CD4-positive, alpha-beta T cell treated with Interleukin-17A for 4 hours (primary cell): ENCODE measurements at regions not wholly inside any gene's neighbourhood (a gene's known extent, or its start where the extent isn't known, plus 50 kb on each side); places are given as distances from the start of the nearest gene placed in this dataset.
A peak's percentile ranks its signal among the peaks of the same experiment; 100 is the strongest.
"Not testable (repeated sequence)": the region's sequence is repeated elsewhere in the genome, so short reads cannot be mapped to it uniquely, and the experiment has no call there.

Source experiments
- DNase-seq: peaks from one replicate; pipeline ENCODE4 v3.0.0-alpha.2; 2020; ENCODE audit warnings: mixed read lengths

DNA sequence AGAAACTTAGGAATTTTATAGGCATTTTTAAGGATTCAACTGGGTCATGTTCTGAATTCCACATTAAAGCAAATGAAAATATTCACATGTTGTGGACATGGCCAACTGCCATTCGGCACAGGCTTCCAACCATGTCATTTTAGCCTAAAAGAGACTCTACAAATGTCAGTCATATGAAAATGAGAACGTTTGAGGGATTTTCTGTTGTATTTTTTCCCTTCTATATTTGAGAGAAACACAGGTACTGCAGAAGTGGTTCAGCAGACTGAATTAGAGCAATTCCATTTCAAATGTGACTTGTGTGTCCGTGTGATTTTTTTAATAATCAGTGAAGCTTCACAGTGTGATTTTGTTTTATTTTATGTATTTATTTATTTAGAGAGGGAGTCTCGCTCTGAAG lies 124.3 kb downstream of the TP53TG3F start:
- not testable (repeated sequence) for DNase-seq

DNA sequence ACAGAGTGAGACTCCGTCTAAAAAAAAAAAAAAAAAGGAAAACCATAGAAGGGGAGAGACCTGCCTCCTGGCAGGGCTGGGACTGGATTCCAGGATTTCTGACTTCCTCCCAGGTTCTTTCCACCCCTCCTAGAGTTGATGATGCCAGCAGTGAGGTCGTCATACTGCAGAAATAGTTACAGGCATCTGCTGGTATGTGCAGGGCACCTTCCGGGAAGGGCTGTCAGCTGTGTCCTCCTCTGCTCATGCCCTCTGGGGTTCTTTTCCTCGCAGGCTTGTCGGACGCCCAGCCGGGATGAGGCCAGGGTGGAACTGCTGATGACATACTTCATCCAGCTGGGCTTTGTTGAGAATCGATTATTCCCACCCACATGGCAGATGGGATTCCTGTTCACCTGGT lies 129.2 kb downstream of the TP53TG3F start:
- DNase-seq, result not testable (repeated sequence)

DNA sequence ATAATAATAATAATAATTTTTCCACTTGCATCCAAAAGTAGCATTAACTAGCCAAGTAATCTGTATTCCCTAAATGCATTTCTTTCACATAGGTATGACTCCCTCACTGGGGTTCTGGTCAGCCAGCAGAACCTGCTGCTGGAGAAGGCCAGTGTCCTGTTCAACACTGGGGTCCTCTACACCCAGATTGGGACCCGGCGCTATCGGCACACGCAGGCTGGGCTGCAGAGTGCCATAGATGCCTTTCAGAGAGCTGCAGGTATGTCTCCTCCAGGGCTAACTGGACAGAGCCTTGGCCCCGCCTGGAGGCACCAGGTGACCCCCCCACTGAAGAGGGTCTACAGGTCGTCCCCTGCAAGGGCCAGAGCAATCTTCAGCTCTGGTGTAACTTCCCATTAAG lies 133.9 kb downstream of the TP53TG3F start:
- DNase-seq, result not testable (repeated sequence)

DNA sequence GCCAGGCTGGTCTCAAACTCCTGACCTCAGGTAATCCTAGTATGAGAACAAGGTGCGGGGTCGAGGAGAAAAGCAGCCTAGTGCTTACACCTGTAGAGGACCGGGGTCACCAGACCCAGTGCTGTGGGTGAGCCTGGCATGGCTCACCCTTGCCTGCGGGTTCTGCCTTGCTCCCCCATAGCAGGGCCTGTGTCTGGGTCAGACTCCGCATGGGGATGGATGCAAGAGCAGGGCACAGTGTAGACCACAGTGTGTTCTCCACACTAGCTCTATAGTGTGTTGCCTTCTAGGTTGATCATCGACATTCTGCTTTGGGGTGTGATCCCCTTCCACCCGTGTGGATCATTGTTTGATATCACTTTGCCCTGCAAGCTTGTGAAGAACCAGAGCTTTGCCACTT lies 135.7 kb downstream of the TP53TG3F start:
- DNase-seq, result not testable (repeated sequence)

DNA sequence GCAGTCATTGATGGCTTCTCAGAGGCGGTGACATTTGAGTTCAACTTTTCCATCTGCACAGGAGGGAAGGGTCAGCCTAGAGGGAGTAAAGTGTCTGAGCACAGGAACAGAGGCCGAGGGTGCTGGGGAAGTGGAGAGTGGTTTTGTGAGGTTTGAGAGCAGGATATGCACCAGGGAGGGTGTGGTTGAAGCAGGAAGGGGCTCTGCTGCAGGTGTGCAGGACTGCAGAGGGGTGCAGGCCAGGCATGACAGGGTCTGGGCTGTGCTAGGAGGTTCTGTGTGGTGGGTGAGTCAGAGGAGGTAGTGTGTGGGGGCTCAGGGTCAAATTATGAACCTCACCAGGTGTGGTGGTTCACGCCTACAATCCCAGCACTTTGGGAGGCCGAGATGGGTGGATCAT lies 141.6 kb downstream of the TP53TG3F start:
- DNase-seq, result not testable (repeated sequence)

DNA sequence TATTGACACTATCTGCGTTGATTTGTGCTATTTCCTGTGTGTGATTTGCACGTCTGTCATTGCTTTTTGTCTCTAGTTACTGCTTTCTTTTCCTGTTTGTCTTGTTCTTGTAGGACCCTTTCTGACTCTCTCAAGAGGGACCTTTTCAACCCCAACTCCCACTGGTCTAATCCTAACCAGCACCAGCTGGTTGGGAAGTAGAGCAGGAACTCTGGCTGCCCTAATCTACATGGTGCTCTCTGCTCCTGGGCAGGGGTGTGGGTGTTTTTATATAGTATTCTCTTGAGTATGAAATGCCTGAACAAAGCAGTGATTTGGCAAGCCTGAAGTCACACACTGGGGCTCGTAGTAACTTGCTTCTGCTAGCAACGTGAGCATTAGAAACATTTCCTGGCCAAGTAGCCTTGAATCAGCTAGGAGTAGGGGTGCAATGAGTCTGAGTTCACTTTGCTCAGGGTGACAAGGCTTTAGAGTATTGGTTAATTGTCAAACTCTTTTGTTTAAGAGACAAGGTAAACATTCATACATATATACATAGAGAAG lies 164.2 kb downstream of the TP53TG3F start:
- not testable (repeated sequence) for DNase-seq

DNA sequence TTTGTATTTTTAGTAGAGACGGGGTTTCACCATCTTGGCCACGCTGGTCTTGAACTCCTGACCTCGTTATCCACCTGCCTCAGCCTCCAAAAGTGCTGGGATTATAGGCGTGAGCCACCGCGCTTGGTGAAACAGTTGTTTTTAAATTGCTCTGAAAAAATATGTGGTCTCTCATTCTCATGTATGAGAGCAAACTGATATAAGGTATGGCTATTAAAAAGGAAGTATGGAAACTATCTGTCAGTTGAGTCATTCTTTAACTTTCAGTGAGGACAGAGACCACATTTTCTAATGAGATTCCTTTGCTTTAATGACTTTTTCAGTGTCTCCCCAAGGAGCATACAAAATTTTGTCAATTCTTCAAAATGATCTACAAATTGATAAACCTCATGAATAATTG lies 169.5 kb downstream of the TP53TG3F start:
- not testable (repeated sequence) for DNase-seq

DNA sequence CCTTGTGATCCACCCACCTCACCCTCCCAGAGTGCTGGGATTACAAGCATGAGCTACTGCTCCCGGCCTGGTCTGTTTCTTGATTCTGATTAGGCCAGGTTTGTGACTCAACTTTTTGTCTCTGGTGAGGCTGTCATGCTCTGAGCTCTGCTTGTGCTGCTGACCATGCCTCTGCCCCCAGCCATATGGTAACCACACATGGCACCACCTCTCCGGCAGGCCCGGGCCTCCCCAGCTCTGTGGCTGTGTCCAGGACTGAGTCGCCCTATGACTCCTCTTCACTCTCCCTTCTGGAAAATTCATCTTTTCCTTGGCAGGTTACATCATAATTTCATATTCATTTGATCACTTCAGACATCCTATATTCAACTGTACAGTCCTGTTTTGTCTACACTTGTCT lies 172.3 kb downstream of the TP53TG3F start:
- not testable (repeated sequence) for DNase-seq

DNA sequence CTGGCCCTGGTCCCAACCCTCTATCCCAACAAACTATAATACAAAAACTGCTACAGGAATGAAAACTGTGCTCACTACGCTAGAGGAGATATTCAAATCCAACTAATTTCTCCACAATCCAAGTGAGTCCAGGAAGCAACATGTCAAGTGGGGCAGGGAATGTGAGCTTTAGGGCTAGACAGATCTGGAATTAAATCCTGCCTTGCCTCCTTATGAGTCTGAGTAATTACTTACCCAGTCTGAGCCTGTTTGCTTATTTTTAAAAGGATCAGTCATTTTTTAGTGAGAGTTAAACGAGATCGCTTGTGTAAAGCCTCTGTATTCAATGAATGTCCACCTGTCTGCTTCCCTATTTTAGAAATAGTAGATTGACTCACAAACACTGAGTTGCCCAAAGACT lies 174.6 kb downstream of the TP53TG3F start:
- not testable (repeated sequence) for DNase-seq

DNA sequence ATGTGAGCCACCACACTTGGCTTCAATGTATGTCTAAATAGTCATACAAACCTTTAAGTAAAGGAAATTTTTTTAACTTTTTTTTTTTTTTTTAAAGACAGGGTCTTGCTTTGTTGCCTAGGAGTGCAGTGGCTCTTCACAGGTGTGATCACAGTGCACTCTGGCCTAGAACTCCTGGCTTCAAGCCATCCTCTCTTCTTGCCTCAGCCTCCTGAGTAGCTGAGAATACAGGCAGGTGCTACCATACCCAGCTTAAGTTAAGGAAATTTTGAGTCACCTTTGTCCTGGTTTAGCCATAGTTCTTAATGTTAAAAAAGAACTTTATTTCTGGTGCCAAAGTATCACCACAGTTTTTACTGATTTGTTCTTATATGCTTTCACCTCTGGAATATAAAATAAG lies 177.3 kb downstream of the TP53TG3F start:
- not testable (repeated sequence) for DNase-seq

DNA sequence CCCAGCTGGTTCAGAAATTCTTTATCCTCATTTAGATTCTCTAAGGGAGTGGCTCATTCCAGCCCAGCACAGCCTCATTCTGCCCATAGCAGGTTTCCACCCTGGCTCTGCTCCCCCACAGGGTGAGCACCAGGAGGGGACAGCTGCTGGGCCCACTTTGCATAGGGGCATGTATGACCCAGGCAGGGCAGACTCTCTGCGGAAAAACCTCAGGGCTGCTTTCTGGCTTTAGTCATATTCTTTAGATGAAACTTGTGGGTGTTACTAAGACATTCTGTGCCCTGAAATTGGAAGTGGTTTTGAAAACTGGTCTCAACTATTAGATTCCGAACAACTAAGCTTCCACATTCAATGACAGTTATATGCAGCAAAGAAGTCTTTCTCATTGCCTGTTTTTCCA lies 183.9 kb downstream of the TP53TG3F start:
- DNase-seq, result not testable (repeated sequence)

DNA sequence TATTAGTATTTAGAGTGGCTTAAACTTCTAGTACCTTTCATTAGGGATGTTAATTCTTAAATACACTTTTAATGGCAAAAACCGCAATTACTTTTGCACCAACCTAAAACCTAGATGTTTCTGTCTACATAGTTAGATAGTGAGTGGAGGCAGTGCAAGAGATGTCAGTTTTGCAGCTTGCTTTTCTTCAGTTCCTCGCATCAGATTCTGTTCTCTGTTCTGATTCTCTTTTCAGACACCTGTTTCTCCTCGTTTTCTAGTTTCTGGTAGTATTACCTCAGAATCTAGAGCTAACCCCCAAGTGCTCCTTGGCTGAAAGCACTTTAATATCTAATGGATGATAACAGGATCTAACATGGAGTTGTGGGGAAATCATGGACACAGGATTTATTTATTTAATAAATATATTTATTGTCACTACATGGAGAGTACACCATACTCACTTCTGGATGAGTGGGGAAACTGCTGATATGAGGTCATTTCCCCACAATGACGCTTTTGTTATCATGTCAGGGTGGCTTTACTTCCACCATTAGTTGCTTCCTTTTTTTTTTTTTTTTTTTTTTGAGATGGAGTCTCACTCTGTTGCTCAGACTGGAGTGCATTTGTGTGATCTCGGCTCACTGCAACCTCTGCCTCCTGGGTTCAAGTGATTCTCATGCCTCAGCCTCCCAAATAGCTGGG lies 184.4 kb downstream of the TP53TG3F start:
- DNase-seq, result not testable (repeated sequence)

DNA sequence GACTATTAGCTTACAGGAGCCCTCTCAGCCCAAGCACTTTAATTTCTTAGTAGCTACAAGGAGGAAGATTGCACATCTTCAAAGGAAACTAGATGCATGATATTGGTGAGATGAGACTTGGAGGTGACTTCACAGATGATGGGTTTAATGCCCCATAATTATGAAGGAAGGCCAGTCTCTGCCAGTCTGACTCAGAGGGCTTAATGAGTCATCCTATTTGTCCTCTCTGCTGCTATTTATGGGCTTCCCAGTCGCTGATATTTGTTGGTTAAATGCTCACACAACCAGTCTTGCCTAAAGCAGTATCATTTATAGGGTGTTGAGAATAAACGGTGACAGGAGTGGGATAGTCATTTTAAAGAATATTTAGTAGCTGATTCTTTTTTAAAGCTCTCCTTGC lies 187.0 kb downstream of the TP53TG3F start:
- DNase-seq, result not testable (repeated sequence)

DNA sequence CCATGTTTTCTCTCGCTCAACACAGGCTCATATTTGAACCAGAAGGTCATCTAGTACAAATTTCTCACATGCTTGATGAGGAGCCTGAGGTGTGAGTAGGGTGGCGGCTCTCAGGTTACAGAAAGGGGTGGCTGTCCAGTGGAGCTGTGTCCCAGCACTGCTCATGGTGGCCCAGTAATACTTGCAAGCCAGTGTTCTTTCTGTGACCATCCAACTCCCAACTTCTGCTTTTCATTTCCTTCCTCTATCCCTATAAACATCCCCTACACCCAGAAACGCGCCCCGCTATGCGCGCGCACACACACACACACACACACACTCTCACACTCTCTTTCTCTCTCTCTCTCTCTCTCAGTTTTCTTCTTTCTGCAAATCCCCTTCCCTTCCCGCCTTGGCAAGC lies 196.3 kb downstream of the TP53TG3F start:
- DNase-seq, result not testable (repeated sequence)

DNA sequence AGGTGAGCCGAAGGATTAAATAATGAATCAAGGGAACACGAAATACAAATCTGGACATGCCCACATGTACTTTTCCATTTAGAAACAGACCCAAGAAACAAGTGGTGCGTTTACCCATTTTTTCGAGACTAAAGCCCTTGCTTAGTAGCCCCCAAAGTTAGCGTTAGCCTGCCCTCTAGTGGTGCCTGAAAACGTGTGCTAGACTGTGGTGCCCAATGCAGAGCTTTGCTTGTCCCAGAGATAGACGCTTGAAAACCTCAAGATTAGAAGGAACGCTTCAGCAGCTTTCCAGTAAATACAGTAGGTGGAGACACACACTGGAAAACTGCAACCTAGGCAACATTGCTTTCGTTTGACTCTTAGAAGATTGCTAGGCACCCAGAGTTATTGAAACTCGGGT lies 197.0 kb downstream of the TP53TG3F start:
- DNase-seq, result not testable (repeated sequence)

DNA sequence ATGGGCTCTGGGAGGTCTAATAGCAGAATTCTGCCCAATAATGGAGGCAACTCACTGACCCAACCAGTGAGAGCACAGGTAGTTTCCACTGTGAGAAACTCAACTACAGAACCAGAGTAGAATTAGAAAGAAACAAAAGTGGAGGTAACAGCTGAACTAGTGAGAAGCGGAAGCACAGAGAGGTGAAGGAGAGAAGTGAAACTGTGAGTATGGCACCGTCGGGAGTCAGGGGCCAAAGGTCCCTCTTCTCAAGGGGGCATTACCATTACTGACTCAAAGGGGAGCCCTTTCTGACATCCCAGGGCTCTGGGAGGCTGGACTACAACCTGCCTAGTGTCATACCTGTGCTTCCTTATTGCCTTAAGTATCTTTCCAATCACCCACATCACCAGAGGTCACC lies 198.3 kb downstream of the TP53TG3F start:
- DNase-seq, result not testable (repeated sequence)

DNA sequence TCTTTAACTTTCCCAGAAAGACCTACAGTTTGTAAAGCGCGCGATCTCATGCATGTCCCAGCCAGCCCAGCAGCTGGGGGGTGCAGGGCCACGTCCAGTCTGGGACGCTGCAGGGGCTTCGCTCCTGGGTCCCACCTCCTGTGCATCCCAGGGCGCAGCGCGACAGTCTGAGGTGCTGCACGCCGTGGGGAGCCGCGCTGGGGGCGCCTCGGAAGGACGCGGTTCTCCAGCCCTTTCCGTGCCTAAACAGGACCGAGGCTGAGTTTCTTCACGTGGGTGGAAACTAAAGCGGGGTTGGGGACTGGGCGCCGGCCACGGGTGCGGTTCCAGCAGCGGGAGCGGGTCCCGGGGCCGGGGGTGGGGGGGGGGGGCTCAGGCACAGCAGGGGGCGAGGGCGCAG lies 221.4 kb downstream of the TP53TG3F start:
- DNase-seq, result not testable (repeated sequence)

DNA sequence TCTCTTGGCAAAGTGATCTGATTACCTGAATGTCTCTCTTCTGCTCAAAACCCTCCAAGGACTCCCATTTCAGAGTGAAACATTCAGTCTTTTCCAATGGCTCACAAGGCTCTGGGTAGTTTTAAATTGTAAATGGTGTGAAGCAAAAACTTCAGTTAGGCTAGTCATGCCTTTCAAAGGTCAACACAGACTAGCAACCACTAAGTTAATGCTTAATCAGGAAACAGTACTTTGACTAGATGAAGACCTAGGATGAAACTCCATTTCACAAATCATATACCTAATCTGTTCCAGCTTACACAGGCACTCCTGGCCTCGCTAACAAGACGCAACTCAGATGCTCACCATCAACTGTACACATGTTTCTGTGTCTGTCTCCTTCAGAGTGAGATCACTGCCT lies 240.9 kb downstream of the TP53TG3F start:
- DNase-seq, result not testable (repeated sequence)

DNA sequence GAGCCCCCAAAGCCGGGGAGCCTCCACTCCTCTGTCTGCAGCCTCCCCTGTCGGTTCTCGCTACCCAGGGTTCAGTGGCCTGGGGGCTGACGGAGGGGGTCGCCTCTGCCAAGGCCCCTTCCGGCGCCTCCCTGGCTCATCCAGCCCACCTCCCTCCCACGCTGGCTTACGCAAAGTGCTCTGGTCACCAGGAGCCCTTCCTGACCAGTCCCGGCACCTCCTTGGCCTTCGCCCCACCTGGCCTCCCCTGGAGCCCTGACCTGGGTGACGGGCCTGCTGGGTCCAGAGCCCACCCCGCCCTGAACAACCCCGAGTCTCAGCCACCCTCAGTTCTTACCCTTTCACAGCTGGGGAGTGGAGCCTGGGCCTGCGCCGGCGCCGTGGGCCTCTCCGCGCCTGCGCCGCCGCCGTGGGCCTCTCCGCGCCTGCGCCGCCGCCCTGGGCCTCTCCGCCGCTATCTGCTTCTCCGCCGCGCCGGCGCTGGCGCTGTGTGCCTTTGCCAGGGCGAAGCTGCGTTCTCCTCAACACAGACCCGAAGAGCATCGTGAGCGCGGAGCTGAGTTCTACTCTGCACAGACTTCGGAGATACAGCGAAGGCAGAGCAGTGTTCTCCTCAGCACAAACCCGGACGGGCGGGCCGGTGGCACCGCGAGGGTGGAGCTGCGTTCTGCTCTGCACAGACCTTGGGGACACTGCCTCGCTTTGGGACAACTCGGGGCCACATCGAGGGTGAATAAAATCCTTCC lies 247.6 kb downstream of the TP53TG3F start:
- DNase-seq, result peak; percentile 3

DNA sequence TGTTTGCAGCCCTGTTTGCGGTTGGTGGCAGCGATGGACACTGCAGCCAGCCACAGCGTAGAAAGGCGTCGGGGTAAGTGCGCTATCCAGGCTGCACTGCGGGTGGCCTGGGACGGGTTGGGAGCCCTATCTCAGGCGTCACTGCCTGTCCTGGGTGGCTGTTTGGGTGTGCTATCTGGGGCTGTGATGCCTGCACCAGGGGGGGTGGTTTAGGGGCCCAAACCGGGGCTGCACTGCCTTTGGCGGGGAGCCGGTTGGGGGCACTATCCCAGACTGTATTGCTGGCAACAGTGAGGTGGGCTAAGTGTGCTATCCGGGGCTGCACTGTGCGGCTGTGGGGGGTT lies 248.2 kb downstream of the TP53TG3F start:
- DNase-seq, result not testable (repeated sequence)

DNA sequence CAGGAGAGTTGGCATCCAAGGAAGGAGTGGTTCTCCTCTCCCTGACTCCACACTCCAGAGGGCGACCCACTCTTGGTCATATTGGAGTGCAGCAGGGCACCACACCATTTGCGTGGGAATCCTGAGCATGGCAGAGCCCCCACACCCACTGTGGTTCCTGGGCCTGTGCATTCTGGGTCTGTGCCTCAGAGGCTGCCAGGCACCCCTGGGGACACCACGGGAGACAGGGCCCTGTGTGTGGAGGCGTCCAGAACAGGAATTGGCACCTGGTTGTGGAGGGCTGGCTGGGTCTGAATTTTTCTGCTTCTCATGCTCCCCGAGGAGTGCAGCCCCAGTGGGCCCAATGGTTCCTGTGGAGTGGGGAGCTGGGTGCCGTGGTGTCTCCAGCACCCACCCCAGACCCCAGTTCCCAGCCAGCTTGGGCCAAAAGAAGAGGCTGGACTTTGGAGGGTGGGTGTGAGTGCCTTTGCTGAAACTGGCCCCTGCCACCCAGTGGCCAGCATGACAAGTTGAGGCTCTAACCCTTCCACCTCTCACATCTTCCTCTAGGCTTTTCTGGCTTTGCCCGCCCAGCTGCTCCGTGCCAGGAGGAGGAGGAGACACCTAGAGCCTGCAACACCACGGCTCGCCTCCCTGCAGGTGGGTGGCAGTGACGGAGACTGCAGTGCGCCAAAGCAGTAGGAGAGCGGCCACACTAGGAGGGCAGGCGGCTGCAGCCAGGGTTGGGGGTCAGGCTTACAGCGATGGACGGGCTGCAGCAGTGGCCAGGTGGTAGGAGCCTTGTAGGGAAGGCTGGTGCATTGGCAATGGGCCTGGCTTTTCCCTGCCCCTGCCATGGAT lies 250.7 kb downstream of the TP53TG3F start:
- DNase-seq, result not testable (repeated sequence)

DNA sequence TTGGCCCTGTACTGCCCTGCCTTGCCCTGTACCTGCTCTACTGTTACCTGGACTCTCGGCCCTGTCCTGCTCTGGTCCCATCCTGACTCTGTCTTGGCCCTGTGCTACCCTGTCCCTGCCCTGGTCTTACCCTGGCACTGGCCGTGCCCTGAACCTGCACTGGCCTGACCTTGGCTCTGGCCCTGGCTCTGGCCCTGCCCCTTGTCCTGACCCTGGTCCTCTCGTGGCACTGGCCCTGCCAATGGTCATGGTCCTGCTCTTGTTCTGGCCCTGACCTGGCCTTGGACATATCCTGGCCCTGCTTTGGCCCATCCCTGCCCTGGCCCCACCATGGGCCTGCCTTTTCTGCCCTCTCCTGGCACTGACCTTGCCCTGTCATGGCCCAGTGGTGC lies 251.3 kb downstream of the TP53TG3F start:
- not testable (repeated sequence) for DNase-seq

DNA sequence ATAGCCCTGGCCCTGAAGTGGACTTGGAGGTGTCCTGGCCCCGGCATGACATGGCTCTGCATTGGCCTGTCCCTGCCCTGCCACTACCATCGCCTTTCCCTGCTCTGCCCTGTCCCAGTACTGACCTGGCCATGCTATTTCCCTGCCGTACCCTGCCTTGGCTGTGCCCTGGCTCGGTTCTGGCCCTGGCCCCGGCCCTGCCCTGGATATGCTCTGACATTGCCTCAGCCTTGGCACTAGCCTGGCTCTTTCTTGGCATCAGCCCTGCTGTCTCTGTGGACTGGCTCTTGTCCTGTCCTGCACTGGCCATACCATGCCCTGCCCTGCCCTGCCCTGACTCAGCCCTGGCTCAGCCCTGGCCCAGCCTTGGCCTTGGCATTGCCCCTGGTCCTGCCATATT lies 252.2 kb downstream of the TP53TG3F start:
- DNase-seq, result not testable (repeated sequence)
